Endometrium (tissue), 2 donors: ENCODE measurements at regions not wholly inside any gene's neighbourhood (a gene's known extent, or its start where the extent isn't known, plus 50 kb on each side); places are given as distances from the start of the nearest gene placed in this dataset.

Experiments
- FAIRE-seq: peaks from 2 replicates; lab custom pipeline; 2012; peaks lifted over from hg19 to GRCh38; lab: Jason Lieb, UNC
- donor health status: control.
- donor health status: control.

GRCh38 chr12:89185181-89185580, 167.1 kb downstream of the DUSP6 start:
- no peak for FAIRE-seq

- no peak for FAIRE-seq
Observed at GRCh38 chr12:89183985-89184435, 168.3 kb downstream of the DUSP6 start.

- FAIRE-seq: peak; percentile 8
Observed at GRCh38 chr12:89181271-89181920, 170.9 kb downstream of the DUSP6 start.

GRCh38 chr12:89180496-89180895, 171.8 kb downstream of the DUSP6 start:
- FAIRE-seq: no peak

DNA sequence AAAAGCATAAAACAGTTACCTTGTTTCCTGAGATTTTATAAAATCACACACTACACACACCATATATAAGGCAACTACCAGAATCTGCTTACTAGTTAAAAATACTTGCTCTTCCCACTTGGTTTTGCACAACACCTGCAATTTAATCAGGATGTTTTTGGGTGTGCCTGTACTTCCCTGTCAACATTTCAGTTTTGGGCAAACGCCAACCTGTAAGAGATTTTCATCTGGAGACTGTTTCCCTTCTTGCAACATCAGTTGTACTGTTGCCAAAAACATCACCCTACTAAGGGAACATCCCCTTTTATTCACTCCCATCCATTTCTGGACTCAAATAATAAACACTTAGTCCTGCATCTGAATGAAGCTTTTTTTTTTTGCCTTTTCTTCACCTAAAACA, 172.3 kb downstream of the DUSP6 start:
- peak; percentile 91 for FAIRE-seq

- peak; percentile 78 for FAIRE-seq
Observed at GRCh38 chr12:89179245-89179644, 173.1 kb downstream of the DUSP6 start.

DNA sequence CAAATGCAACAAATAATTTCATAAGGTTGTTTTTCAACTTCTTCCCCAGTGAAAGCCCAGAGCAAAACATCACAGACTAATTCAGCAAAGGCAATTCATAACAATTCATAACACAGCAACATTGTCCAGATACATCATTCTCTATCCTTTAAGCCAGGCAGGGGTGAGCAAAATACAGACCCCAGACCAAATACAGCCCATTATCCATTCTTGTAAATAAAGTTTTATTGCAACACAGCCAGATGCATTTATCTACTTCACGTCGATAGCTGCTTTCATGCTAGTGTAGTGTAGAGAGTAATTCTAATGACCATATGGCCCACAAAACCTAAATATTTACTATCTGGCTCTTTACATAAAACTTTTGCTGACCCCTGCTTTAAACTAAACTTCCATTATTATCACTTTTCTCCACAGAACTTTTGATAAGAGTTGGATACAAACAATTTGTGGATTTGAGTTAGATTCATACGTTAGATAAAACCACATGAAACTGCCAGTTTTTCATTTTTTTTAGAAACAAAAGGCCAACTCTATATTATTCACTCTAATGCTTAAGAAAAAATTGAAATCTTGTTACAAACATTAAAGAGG, 174.4 kb downstream of the DUSP6 start:
- FAIRE-seq: no peak

GRCh38 chr12:89176676-89177075, 175.6 kb downstream of the DUSP6 start:
- no peak for FAIRE-seq

GRCh38 chr12:89173678-89174077, 178.6 kb downstream of the DUSP6 start:
- no peak for FAIRE-seq

GRCh38 chr12:89173096-89173495, 179.2 kb downstream of the DUSP6 start:
- FAIRE-seq: peak; percentile 15

GRCh38 chr12:89172224-89172623, 180.1 kb downstream of the DUSP6 start:
- FAIRE-seq: no peak

DNA sequence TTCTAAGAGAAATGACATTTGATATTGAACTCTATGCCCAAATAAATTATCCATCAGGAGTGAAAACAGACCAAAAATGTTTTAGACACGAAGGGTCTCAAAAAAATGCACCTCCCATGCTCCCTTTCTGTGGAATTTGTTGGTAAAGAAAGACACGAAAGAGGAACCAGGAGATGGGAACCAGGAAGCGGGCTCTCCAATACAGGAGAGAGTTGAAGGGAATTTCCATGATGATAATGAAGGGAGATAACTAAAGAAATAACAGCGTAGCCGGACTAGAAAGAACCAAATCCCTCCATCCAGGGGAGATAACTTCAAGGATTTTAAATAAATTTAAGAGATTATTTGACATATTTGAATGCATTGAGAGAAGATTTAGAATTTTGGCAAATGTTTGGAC, 183.0 kb downstream of the DUSP6 start:
- no peak for FAIRE-seq

DNA sequence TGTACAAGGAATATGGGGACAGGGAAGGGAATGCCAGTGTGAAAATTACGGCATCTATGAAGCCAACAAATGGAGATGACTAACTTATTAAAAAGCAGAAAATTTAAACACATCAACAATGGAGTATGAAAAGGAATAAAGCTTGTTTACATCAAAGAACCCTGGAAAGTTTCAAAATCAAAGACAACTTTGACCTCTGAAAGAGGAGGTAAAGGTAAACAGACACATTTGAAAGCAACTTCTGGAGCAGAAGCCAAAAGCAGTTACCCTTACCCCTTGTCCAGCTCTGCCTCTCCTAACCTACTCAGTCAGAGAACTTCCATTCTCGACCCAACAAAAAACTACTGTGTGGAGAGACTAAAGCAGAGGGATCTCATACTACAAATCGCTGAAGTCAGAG, 184.3 kb downstream of the DUSP6 start:
- no peak for FAIRE-seq

DNA sequence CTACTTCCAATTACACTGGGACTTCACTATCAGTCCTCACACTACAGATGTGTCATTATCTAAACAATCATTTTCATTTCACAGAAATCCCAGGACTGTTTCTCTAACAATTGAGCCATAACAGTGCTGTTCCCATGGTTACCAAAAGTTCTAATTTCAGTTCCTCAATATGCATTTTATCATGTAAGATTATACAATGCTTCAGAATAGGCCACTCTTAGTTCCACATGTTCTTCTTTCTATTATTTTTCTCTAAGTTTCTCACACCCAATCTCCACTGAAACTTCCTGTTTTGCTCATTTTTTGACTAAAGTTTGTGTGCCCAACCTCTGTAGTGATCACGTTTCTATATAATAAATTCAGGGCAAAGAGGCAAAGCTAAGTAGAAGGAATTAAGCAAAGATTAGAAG, 185.8 kb downstream of the DUSP6 start:
- FAIRE-seq: no peak

GRCh38 chr12:89166121-89166520, 186.2 kb downstream of the DUSP6 start:
- FAIRE-seq: no peak

DNA sequence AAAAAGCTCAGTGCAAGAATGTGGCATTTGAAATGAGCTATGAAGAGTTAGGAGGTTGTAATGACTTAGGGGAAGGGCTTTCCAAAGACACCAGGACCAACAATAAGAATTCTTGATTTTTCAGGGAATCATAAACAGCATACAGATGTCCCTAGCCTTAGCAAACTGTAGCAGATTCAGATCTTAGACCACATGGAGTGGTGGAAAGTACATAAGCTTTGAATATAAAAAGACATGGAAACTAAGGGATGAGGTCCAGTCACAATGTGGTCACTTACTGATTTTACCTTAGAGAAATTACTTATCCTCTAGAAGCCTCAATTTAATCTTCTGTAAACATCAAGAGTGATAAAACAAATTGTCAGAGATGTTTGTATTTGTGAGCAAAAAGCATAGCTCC, 186.6 kb downstream of the DUSP6 start:
- no peak for FAIRE-seq

- no peak for FAIRE-seq
Observed at GRCh38 chr12:89163918-89164317, 188.4 kb downstream of the DUSP6 start.

- no peak for FAIRE-seq
Observed at GRCh38 chr12:89162589-89163261, 189.6 kb downstream of the DUSP6 start.

DNA sequence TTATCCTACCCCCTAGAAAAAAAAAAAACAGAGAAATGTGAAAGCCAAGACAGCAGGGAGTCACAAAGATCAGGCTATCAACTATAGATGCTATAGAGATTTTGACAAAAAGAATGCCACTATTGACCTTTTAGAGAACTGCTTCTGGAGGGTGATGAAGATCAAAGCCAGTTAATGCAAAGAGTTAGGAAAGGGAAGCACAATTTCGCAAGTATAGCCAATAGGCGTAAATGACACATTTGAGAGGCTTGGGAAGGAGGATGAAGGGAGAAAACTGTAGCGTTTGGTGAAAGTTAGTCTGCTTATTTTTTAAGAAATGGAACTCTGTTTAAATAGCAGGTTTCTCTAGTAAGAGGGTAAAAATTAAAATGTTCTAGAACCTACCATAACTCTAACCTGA, 190.7 kb downstream of the DUSP6 start:
- no peak for FAIRE-seq

- no peak for FAIRE-seq
Observed at GRCh38 chr12:89160716-89161123, 191.6 kb downstream of the DUSP6 start.

GRCh38 chr12:89157413-89157812, 194.9 kb downstream of the DUSP6 start:
- no peak for FAIRE-seq

DNA sequence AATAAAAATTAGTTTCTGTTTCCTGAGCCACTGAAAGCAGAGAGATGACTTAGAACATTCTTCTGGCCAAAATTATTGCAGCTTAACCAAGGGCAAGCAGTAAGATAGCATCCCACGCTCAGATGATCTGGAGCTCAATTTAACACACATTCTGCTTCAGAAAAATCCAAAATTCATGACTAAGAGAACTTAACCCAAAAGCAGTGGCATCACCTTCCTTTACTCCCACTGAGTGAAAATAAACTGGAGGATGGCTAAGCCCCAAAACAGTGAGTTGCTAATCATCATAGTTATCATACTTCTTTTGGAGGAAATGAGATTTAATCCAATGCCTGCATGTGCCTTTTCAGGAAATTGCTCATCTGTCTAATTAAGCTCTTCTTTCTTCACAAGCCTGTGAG, 195.4 kb downstream of the DUSP6 start:
- FAIRE-seq: no peak

DNA sequence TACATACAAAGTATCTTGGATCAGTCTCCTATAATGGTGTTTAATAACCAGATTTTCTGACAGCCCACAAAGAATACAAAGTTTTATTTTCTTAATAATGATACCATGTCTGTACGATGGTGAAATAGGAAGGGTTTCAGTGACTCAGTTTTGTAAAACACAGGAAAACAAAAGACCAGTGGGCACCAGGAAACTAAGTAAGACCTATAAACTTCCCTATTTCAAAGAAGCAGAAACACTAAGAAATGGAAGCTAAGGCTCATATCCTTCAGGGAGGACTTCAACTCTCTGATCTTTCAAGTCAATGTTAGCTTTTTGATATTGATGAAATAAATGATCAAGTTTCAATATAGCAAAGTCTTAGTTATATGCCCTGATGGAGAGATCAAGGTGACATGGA, 196.0 kb downstream of the DUSP6 start:
- no peak for FAIRE-seq

DNA sequence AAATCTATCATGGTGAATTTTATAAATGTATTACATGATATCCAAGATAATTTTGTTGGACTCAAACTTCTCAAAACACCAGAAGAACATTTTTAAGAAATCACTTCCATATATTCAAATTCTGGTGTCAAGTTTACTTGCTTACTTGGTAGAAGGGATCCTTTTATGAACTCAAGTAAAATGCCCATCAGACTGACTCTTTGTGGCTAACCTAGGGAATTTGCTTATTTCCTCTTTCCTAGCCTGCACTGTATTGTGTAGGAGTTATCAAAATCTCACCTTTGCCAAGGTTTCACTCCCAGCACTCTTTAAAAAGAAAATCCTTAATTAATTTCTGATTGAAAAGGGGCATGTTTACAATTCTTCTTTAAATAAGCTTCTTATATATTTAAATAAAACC, 196.5 kb downstream of the DUSP6 start:
- FAIRE-seq: no peak
